IPS DF 6.9 (cell line): ENCODE measurements at regions not wholly inside any gene's neighbourhood (a gene's known extent, or its start where the extent isn't known, plus 50 kb on each side); places are given as distances from the start of the nearest gene placed in this dataset.

Experiments used
- DNase-seq: peaks from one replicate; pipeline ENCODE4 v3.0.0-alpha.2; 2013; ENCODE audit warnings: low read depth, low spot score
- H3K27ac ChIP-seq: one replicate; pipeline ENCODE4 v1.5.1; 2013; ENCODE audit warnings: low read length, control low read depth
- H3K27me3 ChIP-seq: 2 replicates; pipeline ENCODE4 v1.6.1; 2013; ENCODE audit warnings: mild to moderate bottlenecking, low read length; ENCODE audit not compliant: control insufficient read depth, insufficient read depth
- H3K36me3 ChIP-seq: 2 replicates; pipeline ENCODE4 v1.6.1; 2013; ENCODE audit warnings: low read length; ENCODE audit not compliant: control insufficient read depth, insufficient read depth
- H3K4me1 ChIP-seq: 2 replicates; pipeline ENCODE4 v1.6.1; 2013; ENCODE audit warnings: low read length; ENCODE audit not compliant: control insufficient read depth, insufficient read depth
- H3K4me3 ChIP-seq: 2 replicates; pipeline ENCODE4 v1.5.1; 2013; ENCODE audit warnings: mild to moderate bottlenecking, low read length
- H3K9me3 ChIP-seq: 2 replicates; pipeline ENCODE4 v1.6.1; 2013; ENCODE audit warnings: low read length, inconsistent platforms; ENCODE audit not compliant: control insufficient read depth, insufficient read depth
- WGBS: extraction: QIAGEN DNeasy Blood & Tissue Kit; methylation state at CpG from one replicate; pipeline ENCODE4 v1.1.7; 2013; ENCODE audit warnings: mixed read lengths, missing lambda C conversion rate; ENCODE audit not compliant: insufficient read length, insufficient coverage; 5-methylcytosine and 5-hydroxymethylcytosine counted together

DNA sequence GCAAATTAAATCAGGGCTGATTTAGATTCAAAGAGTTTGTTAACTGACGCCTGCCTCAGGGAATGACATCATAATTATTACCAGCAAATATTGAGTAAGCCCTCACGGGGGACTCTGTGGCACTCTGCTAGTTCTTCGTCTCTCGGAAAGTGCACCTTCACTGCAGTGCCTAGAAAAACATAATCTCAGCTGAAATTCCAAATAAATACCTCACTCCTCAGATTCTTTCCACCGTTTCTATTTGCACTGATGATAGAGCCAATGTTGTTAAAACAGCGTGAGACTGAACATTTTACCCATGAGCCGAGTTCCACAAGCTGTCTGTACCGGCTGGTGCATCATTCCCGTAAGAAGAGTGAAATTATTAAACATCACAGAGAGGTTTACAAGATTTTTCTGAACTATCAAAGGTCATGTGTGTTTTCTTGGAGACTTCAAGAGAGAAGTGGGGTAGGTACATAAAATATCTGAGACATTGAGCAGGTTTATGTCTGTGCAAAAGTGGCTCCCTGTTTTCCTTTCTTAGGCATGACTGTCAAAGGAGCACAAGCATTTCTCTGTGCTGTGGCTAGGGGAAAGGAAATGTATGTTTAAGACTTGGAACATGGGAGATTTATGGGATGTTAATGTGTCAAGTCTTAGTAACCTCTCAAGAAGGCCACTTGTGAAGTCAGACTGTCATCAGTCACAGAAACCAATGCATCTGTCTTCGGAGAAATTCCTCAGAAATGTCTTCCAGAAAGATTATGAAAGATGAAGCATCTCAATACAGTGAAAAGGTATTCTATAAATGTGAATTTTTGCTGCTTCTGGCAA is 119.6 kb downstream of the CBLL2 start:
- no CpG with 5 or more reads among the region's 10 CpGs for whole genome bisulfite sequencing
- no peak for DNase-seq
- Histone ChIP-seq H3K4me3 (no peak overlapping the region), H3K27me3 (no peaks in the 10 kb centered on the region), H3K9me3 (no peaks in the 10 kb centered on the region), H3K36me3 (no peaks in the 10 kb centered on the region), H3K27ac (no peak overlapping the region), H3K4me1 (no peaks in the 10 kb centered on the region)

DNA sequence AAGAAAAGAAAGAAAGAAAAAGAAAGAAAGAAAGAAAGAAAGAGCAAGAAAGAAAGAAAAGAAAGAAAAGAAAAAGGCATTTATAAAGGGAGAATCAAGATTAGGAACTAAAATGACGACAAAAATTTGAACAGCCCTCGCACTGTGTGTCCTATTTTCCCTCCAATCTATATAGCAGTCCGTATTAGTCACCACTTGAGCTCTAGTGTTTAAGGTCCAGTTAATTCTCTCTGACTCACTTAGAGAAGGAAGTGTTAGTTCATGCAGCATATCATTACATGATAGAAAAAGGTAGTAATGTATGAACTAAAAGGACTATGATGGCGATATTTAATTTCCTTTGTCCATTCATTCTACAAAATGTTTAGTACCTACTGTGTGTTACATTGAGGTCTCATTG is 122.7 kb downstream of the CBLL2 start:
- Histone ChIP-seq H3K4me3 (no peak overlapping the region), H3K36me3 (no peaks in the 10 kb centered on the region), H3K9me3 (no peaks in the 10 kb centered on the region), H3K27ac (no peak overlapping the region), H3K27me3 (no peaks in the 10 kb centered on the region), H3K4me1 (no peaks in the 10 kb centered on the region)
- no peak for DNase-seq
- no CpG with 5 or more reads among the region's 4 CpGs for WGBS

DNA sequence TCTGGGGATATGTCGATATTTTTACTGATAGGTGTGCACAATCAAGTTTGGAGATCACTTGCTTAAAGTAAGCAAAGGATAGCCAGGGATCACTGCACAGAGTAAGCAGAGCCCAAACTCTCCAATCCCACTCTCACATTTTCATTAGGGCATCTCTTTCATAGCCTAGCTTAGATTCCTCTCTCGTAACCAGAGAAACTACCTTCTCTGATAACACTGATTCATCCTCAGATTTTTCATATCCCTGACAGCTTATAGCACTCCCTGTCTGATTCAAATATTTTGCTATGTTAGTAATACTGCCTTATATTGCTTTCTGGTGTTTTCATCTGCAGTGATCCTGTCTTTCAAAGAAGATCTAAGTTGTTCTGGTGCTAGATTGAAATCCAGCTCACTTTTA is 123.7 kb downstream of the CBLL2 start:
- no peaks in the 10 kb centered on the region for H3K4me1 ChIP-seq
- no peak overlapping the region for H3K4me3 ChIP-seq
- DNase-seq = no peak
- H3K27ac ChIP-seq = no peak overlapping the region
- H3K36me3 ChIP-seq = no peaks in the 10 kb centered on the region
- no peaks in the 10 kb centered on the region for H3K27me3 ChIP-seq
- no peaks in the 10 kb centered on the region for H3K9me3 ChIP-seq
- WGBS = no CpG with 5 or more reads among the region's 2 CpGs

DNA sequence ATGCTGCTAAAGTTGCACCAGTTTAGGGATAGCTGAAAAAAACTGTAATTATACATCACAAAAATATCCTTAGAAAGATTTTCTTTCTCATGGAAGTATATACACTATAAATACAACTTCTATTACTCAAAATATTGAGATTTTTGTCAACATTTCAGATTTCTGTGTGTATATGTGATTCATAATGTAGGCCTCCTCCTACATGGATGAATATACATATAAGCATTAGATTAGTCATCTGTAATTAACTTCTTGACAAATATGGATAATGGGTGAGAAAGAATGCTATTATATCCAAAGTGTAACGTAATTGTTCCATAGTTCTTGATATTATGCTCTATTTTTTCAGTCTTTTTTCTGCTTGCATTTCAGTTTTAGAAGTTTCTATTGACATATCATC is 124.9 kb downstream of the CBLL2 start:
- H3K9me3 ChIP-seq = no peaks in the 10 kb centered on the region
- WGBS = no CpG with 5 or more reads among the region's 1 CpG
- no peak for DNase-seq

DNA sequence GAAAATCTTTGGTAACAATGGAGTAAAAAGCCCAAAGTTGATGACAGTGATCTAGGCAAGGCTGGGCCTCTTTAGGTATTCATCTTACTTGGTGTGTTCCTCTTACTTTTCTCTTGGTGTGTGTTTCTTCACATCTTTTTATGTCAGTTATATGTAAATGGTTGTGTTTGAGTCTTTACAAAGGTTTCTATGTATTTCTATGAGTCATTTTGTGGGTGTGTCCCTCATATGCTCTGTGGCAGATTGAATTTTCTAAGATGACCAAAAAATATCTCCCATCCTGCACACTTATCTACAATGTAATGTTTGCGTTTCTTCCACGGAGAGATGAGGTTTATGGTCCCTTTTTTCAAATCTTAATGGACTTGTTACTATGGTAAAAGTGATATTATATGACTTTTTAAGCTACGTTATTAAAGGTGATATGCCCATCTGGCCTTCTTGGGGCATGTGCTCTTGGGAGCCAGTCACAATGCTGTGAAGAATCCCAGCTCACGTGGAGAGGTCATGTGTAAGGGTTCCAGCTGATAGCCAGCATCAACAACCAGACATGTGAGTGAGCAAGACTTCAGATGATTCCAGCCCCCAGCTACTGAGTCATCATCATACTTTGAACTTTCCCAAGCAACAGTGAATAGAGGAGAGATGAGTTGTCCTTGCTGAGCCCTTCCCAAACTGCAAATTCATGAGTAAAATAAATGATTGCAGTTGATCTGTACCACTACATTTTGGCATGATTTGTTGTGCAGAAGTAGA is 126.9 kb downstream of the CBLL2 start:
- no peak overlapping the region for H3K27ac ChIP-seq
- H3K36me3 ChIP-seq = no peaks in the 10 kb centered on the region
- no peaks in the 10 kb centered on the region for H3K9me3 ChIP-seq
- no peaks in the 10 kb centered on the region for H3K4me1 ChIP-seq
- no peak overlapping the region for H3K4me3 ChIP-seq
- no peaks in the 10 kb centered on the region for H3K27me3 ChIP-seq
- no peak for DNase-seq
- WGBS = no CpG with 5 or more reads among the region's 4 CpGs

More for the DNA sequence above, 124.9 kb downstream of the CBLL2 start:
- Histone ChIP-seq H3K27ac (no peak overlapping the region), H3K27me3 (no peaks in the 10 kb centered on the region), H3K4me3 (no peak overlapping the region), H3K36me3 (no peaks in the 10 kb centered on the region), H3K4me1 (no peaks in the 10 kb centered on the region)

DNA sequence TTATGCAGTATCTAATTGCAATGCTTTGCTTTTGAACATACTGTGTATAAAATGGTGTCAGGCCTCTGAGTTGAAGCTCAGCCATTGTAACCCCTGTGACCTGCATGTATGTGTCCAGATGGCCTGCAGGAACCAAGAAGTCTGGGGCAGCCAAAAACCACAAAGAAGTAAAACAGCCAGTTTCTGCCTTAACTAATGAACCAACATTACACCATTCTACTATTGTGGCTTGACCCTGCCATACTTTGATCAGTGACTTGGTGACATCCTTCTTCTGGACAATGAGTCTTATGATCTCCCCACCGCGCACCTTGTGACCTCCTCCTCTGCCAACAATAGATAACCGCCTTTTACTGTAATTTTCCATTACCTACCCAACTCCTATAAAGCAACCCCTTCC is 131.6 kb downstream of the CBLL2 start:
- no peak overlapping the region for H3K4me3 ChIP-seq
- H3K27me3 ChIP-seq = no peaks in the 10 kb centered on the region
- H3K4me1 ChIP-seq = no peaks in the 10 kb centered on the region
- no peak for DNase-seq
- WGBS = no CpG with 5 or more reads among the region's 3 CpGs
- no peaks in the 10 kb centered on the region for H3K9me3 ChIP-seq
- no peak overlapping the region for H3K27ac ChIP-seq
- no peaks in the 10 kb centered on the region for H3K36me3 ChIP-seq

DNA sequence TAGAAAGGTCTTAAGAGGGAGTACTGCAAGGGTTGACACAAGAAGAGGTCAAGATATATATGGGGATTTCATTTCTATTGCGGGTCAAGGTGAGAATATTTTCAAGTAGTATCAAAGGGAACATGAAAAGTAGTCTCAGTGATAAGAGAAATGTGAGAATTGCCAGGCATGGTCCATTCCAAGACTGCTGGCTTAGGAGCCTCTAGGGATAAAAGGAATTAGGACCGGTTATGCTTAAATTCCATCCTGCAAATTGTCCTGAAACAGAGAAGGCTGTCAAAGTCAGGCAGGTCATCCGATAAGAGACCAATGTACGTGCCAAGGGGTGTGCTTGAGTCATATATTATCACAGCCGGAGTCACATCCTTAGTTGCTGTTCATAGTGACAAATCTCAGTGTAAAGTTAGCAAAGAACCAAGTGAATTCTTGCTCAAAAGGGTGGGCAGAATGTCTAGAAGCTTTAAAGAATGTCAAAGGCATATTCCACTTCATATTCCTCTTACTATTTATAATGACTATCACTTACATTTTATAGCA is 133.6 kb downstream of the CBLL2 start:
- Histone ChIP-seq H3K4me3 (no peak overlapping the region), H3K27me3 (no peaks in the 10 kb centered on the region), H3K36me3 (no peaks in the 10 kb centered on the region), H3K4me1 (no peaks in the 10 kb centered on the region), H3K9me3 (no peaks in the 10 kb centered on the region), H3K27ac (no peak overlapping the region)
- WGBS = no CpG with 5 or more reads among the region's 5 CpGs
- no peak for DNase-seq

DNA sequence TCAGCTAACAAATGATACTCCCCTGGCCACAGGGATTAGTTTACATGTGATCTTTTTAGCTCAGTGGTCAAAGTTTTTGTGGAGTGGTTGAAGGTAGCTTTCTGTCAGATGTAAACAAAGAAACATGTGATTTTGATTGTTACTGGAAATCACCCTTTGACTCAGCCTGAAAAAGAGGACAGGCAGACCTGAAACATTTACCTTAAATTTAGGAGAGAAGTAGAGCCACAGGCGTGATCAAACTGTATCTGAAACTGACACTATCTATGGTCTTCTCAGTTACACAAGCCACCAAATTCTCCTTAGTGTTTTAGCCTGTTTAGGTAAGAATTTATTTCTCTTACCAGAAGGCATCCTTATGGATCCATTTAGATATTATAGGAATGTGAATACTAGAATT is 136.7 kb downstream of the CBLL2 start:
- H3K36me3 ChIP-seq = no peaks in the 10 kb centered on the region
- H3K27ac ChIP-seq = no peak overlapping the region
- DNase-seq = no peak
- no peak overlapping the region for H3K4me3 ChIP-seq
- no CpG with 5 or more reads among the region's 1 CpG for WGBS
- no peaks in the 10 kb centered on the region for H3K4me1 ChIP-seq
- H3K27me3 ChIP-seq = no peaks in the 10 kb centered on the region
- H3K9me3 ChIP-seq = no peaks in the 10 kb centered on the region

DNA sequence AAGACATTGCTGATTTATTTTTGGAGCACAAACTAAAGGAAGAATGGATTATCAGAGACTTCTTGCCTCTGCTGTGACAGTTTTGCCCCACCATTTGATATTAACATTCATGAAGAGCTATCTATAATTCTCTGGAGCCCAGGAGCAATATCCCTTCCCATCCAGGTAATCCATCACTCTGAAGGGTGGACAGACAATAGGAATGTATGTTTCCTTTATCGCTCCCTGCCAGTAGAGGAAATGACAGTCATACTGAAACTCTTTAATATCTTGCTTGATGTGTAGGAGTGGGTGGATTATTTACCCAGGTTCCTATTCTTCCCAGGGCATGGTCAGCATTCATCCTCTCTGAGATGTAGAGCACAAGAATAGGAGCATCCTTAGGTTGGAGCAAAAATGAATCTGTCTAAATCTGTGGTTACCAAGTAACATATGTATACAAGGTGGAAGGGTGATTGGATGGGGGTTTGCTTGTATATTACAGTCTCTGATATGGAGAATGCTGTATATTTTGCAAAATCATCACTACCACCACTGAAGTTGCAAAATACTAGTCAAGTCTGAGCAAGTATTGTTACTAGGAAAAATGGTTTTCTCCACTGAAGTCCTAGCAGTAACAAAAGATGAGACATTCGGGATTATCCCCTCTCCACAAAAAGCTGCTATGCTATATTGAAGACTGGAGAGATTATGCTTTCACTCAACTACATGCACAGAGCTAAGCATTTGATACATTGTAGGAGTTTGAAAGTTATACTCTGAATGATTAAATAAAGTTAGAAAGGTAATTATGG is 151.6 kb downstream of the CBLL2 start:
- DNase-seq = no peak
- Histone ChIP-seq H3K36me3 (no peaks in the 10 kb centered on the region), H3K9me3 (no peaks in the 10 kb centered on the region), H3K27ac (no peak overlapping the region), H3K4me3 (no peak overlapping the region), H3K4me1 (peaks cover 2% of the 10 kb centered on the region; the same call in 1 of the 2 replicates), H3K27me3 (no peaks in the 10 kb centered on the region)
- WGBS = no CpG with 5 or more reads among the region's 2 CpGs

DNA sequence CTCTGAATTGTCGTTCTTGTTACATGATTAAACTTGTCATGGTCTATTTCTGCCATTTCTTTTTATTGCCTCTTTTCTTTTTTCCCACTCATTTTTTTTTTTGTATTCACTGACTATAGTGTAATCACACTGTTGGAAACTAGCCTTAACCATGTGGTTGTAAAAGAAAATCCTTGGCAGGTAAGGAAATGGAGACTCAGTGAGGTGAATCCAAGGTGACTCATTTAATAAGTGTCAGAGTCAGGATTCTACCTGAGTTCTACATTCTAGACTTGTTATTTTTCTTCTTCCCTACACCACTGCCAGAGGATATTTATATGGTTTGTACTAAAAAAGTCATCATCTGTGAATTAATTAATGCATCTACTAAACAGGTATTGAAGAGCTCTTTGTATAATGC is 152.2 kb downstream of the CBLL2 start:
- H3K4me3 ChIP-seq = no peak overlapping the region
- no peaks in the 10 kb centered on the region for H3K27me3 ChIP-seq
- no peaks in the 10 kb centered on the region for H3K9me3 ChIP-seq
- H3K27ac ChIP-seq = no peak overlapping the region
- H3K36me3 ChIP-seq = no peaks in the 10 kb centered on the region
- H3K4me1 ChIP-seq = no peaks in the 10 kb centered on the region
- DNase-seq = no peak
- no CpG with 5 or more reads among the region's 1 CpG for WGBS
